ENCODE measurements at regions not wholly inside any gene's neighbourhood (a gene's known extent, or its start where the extent isn't known, plus 50 kb on each side); places are given as distances from the start of the nearest gene placed in this dataset.

DNA sequence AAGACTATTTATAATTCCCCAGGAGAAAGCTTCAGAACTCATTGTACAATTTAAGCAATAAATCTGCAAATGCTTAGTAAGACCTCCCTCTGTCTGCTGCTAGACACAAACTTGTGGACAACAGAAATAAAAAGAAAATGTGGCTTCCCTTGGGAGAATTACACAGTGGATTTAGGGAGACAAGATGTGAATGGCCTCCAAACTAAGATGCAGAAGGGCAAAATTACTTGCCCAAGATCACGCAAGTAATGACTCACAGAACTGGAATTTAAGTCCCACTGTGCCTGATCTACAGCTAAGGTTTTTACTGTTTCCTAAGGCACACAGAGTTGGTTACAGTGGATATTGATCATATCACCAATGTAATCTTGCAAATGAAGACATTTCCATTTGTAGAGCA is 947.0 kb downstream of the NLGN4Y start:
- TF ChIP-seq, protein P1, sequence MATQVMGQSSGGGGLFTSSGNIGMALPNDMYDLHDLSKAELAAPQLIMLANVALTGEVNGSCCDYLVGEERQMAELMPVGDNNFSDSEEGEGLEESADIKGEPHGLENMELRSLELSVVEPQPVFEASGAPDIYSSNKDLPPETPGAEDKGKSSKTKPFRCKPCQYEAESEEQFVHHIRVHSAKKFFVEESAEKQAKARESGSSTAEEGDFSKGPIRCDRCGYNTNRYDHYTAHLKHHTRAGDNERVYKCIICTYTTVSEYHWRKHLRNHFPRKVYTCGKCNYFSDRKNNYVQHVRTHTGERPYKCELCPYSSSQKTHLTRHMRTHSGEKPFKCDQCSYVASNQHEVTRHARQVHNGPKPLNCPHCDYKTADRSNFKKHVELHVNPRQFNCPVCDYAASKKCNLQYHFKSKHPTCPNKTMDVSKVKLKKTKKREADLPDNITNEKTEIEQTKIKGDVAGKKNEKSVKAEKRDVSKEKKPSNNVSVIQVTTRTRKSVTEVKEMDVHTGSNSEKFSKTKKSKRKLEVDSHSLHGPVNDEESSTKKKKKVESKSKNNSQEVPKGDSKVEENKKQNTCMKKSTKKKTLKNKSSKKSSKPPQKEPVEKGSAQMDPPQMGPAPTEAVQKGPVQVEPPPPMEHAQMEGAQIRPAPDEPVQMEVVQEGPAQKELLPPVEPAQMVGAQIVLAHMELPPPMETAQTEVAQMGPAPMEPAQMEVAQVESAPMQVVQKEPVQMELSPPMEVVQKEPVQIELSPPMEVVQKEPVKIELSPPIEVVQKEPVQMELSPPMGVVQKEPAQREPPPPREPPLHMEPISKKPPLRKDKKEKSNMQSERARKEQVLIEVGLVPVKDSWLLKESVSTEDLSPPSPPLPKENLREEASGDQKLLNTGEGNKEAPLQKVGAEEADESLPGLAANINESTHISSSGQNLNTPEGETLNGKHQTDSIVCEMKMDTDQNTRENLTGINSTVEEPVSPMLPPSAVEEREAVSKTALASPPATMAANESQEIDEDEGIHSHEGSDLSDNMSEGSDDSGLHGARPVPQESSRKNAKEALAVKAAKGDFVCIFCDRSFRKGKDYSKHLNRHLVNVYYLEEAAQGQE (IDR thresholded peaks at IDR 0.05; ENCODE audit: insufficient read depth in 1 of 2, low read depth in 2 of 2, low read length in 2 of 2), result no peak
- TF ChIP-seq FOXP2 (optimal IDR thresholded peaks at IDR 0.05; ENCODE audit: borderline replicate concordance, extremely low read depth, extremely low read length, insufficient read depth) (no peak), POLR2AphosphoS5 (IDR thresholded peaks at IDR 0.05; ENCODE audit: low read depth, low read length) (no peak), SIN3A (IDR thresholded peaks at IDR 0.05; ENCODE audit: borderline replicate concordance, insufficient read depth, low read length) (no peak), TAF1 (IDR thresholded peaks at IDR 0.05; ENCODE audit: borderline replicate concordance, insufficient read depth, low read length) (no peak)

DNA sequence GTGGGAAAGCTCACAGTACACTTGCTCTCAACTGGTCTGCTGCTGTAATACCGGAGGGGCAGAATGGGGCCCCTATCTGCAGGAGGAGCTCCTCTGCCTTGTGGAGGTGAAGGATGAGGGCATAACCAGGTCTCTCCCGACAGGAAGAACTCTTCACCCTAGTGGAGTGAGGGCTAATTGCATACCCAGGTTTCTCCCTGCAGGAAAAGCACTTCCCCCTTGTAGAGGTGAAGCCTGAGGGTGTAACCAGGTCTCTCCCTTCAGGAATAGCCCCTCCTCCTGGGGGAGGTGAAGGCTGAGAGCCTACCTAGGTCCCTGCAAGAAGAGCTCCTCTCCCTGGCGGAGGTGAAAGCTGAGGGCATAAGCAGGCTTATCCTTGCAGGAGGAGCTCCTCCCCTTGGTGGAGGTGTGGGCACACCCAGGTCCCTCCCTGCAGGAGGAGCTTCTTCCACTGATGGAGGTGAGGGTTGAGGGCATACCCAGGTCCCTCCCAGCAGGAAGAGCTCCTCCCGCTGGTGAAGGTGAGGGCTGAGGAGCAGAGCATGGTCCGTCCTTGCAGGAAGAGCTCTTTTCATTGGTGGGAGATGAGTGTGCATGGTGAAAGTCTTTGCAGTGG is 954.1 kb downstream of the NLGN4Y start:
- TF ChIP-seq SIN3A (IDR thresholded peaks at IDR 0.05; ENCODE audit: borderline replicate concordance, insufficient read depth, low read length) (no peak), POLR2AphosphoS5 (IDR thresholded peaks at IDR 0.05; ENCODE audit: low read depth, low read length) (no peak), TAF1 (IDR thresholded peaks at IDR 0.05; ENCODE audit: borderline replicate concordance, insufficient read depth, low read length) (no peak), FOXP2 (optimal IDR thresholded peaks at IDR 0.05; ENCODE audit: borderline replicate concordance, extremely low read depth, extremely low read length, insufficient read depth) (no peak)
- TF ChIP-seq, protein P1 (IDR thresholded peaks at IDR 0.05; ENCODE audit: insufficient read depth in 1 of 2, low read depth in 2 of 2, low read length in 2 of 2), result no peak

- TF ChIP-seq SIN3A (IDR thresholded peaks at IDR 0.05; ENCODE audit: borderline replicate concordance, insufficient read depth, low read length) (no peak), FOXP2 (optimal IDR thresholded peaks at IDR 0.05; ENCODE audit: borderline replicate concordance, extremely low read depth, extremely low read length, insufficient read depth) (no peak)
These were observed 976.2 kb downstream of the NLGN4Y start for GRCh38 chrY:15500536-15500935.

- TF ChIP-seq FOXP2 (optimal IDR thresholded peaks at IDR 0.05; ENCODE audit: borderline replicate concordance, extremely low read depth, extremely low read length, insufficient read depth) (no peak), TAF1 (IDR thresholded peaks at IDR 0.05; ENCODE audit: borderline replicate concordance, insufficient read depth, low read length) (no peak), POLR2AphosphoS5 (IDR thresholded peaks at IDR 0.05; ENCODE audit: low read depth, low read length) (no peak), SIN3A (IDR thresholded peaks at IDR 0.05; ENCODE audit: borderline replicate concordance, insufficient read depth, low read length) (no peak)
- TF ChIP-seq, protein P1 (IDR thresholded peaks at IDR 0.05; ENCODE audit: insufficient read depth in 1 of 2, low read depth in 2 of 2, low read length in 2 of 2), result no peak
These were observed 976.9 kb downstream of the NLGN4Y start for GRCh38 chrY:15501181-15501580.

- TF ChIP-seq POLR2AphosphoS5 (IDR thresholded peaks at IDR 0.05; ENCODE audit: low read depth, low read length), result no peak
- TF ChIP-seq SIN3A (IDR thresholded peaks at IDR 0.05; ENCODE audit: borderline replicate concordance, insufficient read depth, low read length), result no peak
- TF ChIP-seq TAF1 (IDR thresholded peaks at IDR 0.05; ENCODE audit: borderline replicate concordance, insufficient read depth, low read length), result no peak
- TF ChIP-seq, protein P1 (IDR thresholded peaks at IDR 0.05; ENCODE audit: insufficient read depth in 1 of 2, low read depth in 2 of 2, low read length in 2 of 2), result no peak
- no peak for TF ChIP-seq FOXP2 (optimal IDR thresholded peaks at IDR 0.05; ENCODE audit: borderline replicate concordance, extremely low read depth, extremely low read length, insufficient read depth)
These were observed 986.0 kb downstream of the NLGN4Y start for GRCh38 chrY:15510288-15510687.

Data from PFSK-1 (cell line).